K562 (cell line): ENCODE measurements at regions not wholly inside any gene's neighbourhood (a gene's known extent, or its start where the extent isn't known, plus 50 kb on each side); places are given as distances from the start of the nearest gene placed in this dataset.

Source experiments
- ATAC-seq: fragments of 200-7000 bp; cut with Tn5 transposase; 3 replicates; pipeline ENCODE4 v1.9.1; 2020; ENCODE audit warnings: moderate library complexity
- BruUV-seq: library from RNA; stranded (reverse); fragments of 400-500 nt; replicated peaks from 2 replicates; lab custom pipeline; 2021; lab: Mats Ljungman, UMichigan
- CTCF ChIA-PET: fragments of 300-600 bp; formaldehyde crosslinking; extraction: SDS; loops from one replicate; lab custom pipeline; 2021; ENCODE audit warnings: low intra/inter-chr PET ratio; lab: Yijun Ruan, JAX
- POLR2A ChIA-PET: fragments of 300-600, 350-650 bp; sonication (Branson Sonifier 250); formaldehyde crosslinking; extraction: SDS; loops from one replicate; lab custom pipeline; 2021; ENCODE audit warnings: antibody characterized with exemption, inconsistent platforms; lab: Yijun Ruan, JAX
- DNase-seq, 4 experiments: peaks; one replicate each; pipeline versions ENCODE4 v3.0.0 to v3.0.0-alpha.2; 2011 to 2018; ENCODE audit warnings: low spot score in 3 of 4, mixed read lengths in 3 of 4; ENCODE audit errors: extremely low read depth in 1 of 4
- FAIRE-seq: peaks from 2 replicates; lab custom pipeline; 2011; peaks lifted over from hg19 to GRCh38; lab: Jason Lieb, UNC
- H2AFZ ChIP-seq: 2 replicates; pipeline ENCODE4 v1.6.0; 2011; ENCODE audit warnings: low read depth, low read length, control low read depth, inconsistent platforms
- H3K27ac ChIP-seq: fragments of 200-600 bp; 3 replicates; pipeline ENCODE4 v1.8.0; 2011; ENCODE audit warnings: low read depth, mild to moderate bottlenecking, control low read depth, inconsistent platforms, low read length, moderate library complexity, mixed read lengths; ENCODE audit errors: extremely low read depth
- H3K27me3 ChIP-seq, 2 experiments: fragments of 300-600 bp in 1 of 2; 2 replicates in 1 of 2; 3 replicates in 1 of 2; pipeline versions ENCODE4 v1.6.0 to v1.8.0; 2011; ENCODE audit warnings: inconsistent platforms in 2 of 2, low read length in 2 of 2, mild to moderate bottlenecking in 1 of 2, mixed read lengths in 1 of 2, moderate library complexity in 1 of 2; ENCODE audit not compliant: control insufficient read depth in 2 of 2, insufficient read depth in 2 of 2
- H3K36me3 ChIP-seq: fragments of 300-600 bp; 3 replicates; pipeline ENCODE4 v1.8.0; 2011; ENCODE audit warnings: mild to moderate bottlenecking, low read length, inconsistent platforms; ENCODE audit not compliant: control insufficient read depth, insufficient read depth
- H3K4me1 ChIP-seq, 2 experiments: fragments of 200-600 bp in 1 of 2; replicated peaks in 1 of 2; 2 replicates in 1 of 2; 3 replicates in 1 of 2; pipeline versions ENCODE4 v1.5.1 to v1.8.0; 2011; ENCODE audit warnings: inconsistent platforms in 2 of 2, low read length in 2 of 2, mild to moderate bottlenecking in 1 of 2, mixed read lengths in 1 of 2, moderate library complexity in 1 of 2; ENCODE audit not compliant: control insufficient read depth in 2 of 2, insufficient read depth in 2 of 2
- H3K4me2 ChIP-seq: 2 replicates; pipeline ENCODE4 v1.6.1; 2011; ENCODE audit warnings: low read length, control low read depth, inconsistent platforms, mixed read lengths; ENCODE audit not compliant: insufficient read depth
- H3K4me3 ChIP-seq: fragments of 200-600 bp; sonication (generic), shearing (Covaris generic); 2 replicates; pipeline ENCODE4 v1.5.1; 2016; ENCODE audit warnings: control low read depth, inconsistent platforms
- H3K79me2 ChIP-seq: fragments of 200-600 bp; 3 replicates; pipeline ENCODE4 v1.8.0; 2011; ENCODE audit warnings: low read length, inconsistent platforms; ENCODE audit not compliant: control insufficient read depth, insufficient read depth
- H3K9ac ChIP-seq, 2 experiments: 2 replicates each; pipeline versions ENCODE4 v1.6.0 to v1.6.1; 2011; ENCODE audit warnings: low read depth in 2 of 2, low read length in 2 of 2, control low read depth in 1 of 2, inconsistent platforms in 1 of 2, mild to moderate bottlenecking in 1 of 2, mixed read lengths in 1 of 2; ENCODE audit not compliant: insufficient read depth in 1 of 2
- H3K9me1 ChIP-seq: one replicate; pipeline ENCODE4 v1.6.0; 2011; ENCODE audit warnings: inconsistent platforms, mild to moderate bottlenecking, low read length, moderate library complexity; ENCODE audit not compliant: control insufficient read depth, insufficient read depth
- H3K9me3 ChIP-seq: replicated peaks from 2 replicates; pipeline ENCODE4 v1.5.1; 2011; ENCODE audit warnings: low read depth, low read length, inconsistent platforms; ENCODE audit not compliant: control insufficient read depth, insufficient read depth
- H4K20me1 ChIP-seq: replicated peaks from 2 replicates; pipeline ENCODE4 v1.6.1; 2011; ENCODE audit warnings: low read length, inconsistent platforms, mixed read lengths; ENCODE audit not compliant: control insufficient read depth, insufficient read depth
- CCNT2 ChIP-seq: IDR thresholded peaks from 2 replicates; pipeline ENCODE4 v1.6.1; 2011; ENCODE audit warnings: borderline replicate concordance, low read depth, mild to moderate bottlenecking, moderate library complexity, mixed read lengths, low read length; ENCODE audit not compliant: insufficient read length; ENCODE audit errors: extremely low read depth
- CREM ChIP-seq: IDR thresholded peaks from 2 replicates; pipeline ENCODE4 v1.6.1; 2014; ENCODE audit warnings: antibody characterized with exemption, low read depth
- EP300 ChIP-seq: IDR thresholded peaks from 2 replicates; pipeline ENCODE4 v1.6.1; 2012; ENCODE audit warnings: low read length, improper control_type of control experiment
- GMEB1 ChIP-seq: fragments of 250-450 bp; sonication (Bioruptor Pico); IDR thresholded peaks from 2 replicates; pipeline ENCODE4 v1.4.0; 2020; ENCODE audit warnings: mild to moderate bottlenecking
- MAX ChIP-seq: sonication (generic); formaldehyde crosslinking; IDR thresholded peaks from 2 replicates; pipeline ENCODE4 v1.9.0; 2022; ENCODE audit warnings: mild to moderate bottlenecking, missing genetic modification reagents
- NEUROD1 ChIP-seq: fragments of 150-350 bp; IDR thresholded peaks from 2 replicates; pipeline ENCODE4 v1.6.1; 2014; ENCODE audit warnings: borderline replicate concordance, low read length, low read depth; ENCODE audit not compliant: partially characterized antibody
- PCBP2 ChIP-seq: fragments of 200-400 bp; formaldehyde crosslinking; IDR thresholded peaks from 2 replicates; pipeline ENCODE4 v1.6.1; 2018; ENCODE audit warnings: low read length, low read depth, mild to moderate bottlenecking, moderate library complexity; ENCODE audit not compliant: poor library complexity, severe bottlenecking
- RFX5 ChIP-seq: IDR thresholded peaks from 2 replicates; pipeline ENCODE4 v1.6.1; 2011; ENCODE audit warnings: low read depth, mild to moderate bottlenecking, improper control_type of control experiment, low read length
- SOX6 ChIP-seq: fragments of 450-650 bp; IDR thresholded peaks from 2 replicates; pipeline ENCODE4 v1.6.1; 2014; ENCODE audit warnings: mild to moderate bottlenecking
- STAT5A ChIP-seq: IDR thresholded peaks from 2 replicates; pipeline ENCODE4 v1.6.1; 2012; ENCODE audit warnings: low read length, inconsistent platforms, borderline replicate concordance
- TAF15 ChIP-seq: fragments of 200-400 bp; formaldehyde crosslinking; IDR thresholded peaks from 2 replicates; pipeline ENCODE4 v1.6.1; 2017; ENCODE audit warnings: mild to moderate bottlenecking, low read depth, low read length, moderate library complexity
- ZBTB5 ChIP-seq: fragments of 450-650 bp; IDR thresholded peaks from 2 replicates; pipeline ENCODE4 v1.6.1; 2017; ENCODE audit warnings: antibody characterized with exemption
- ZFPM2 ChIP-seq: fragments of 250-450 bp; sonication (Bioruptor Pico); IDR thresholded peaks from 2 replicates; pipeline ENCODE4 v1.5.1; 2022; ENCODE audit warnings: mild to moderate bottlenecking
- ZNF232 ChIP-seq: sonication (generic); formaldehyde crosslinking; IDR thresholded peaks from 2 replicates; pipeline ENCODE4 v1.8.0; 2022; ENCODE audit warnings: mild to moderate bottlenecking, missing genetic modification reagents
- ZNF717 ChIP-seq: fragments of 250-450 bp; sonication (Bioruptor Pico); IDR thresholded peaks from 2 replicates; pipeline ENCODE4 v1.5.0; 2021
- WGBS: fragments of 100-300 bp; shearing (Covaris generic); methylation state at CpG from one replicate; pipeline ENCODE4 v1.1.6; 2016; ENCODE audit warnings: low coverage, mixed read lengths; ENCODE audit not compliant: insufficient coverage; ENCODE audit errors: missing lambda C conversion rate; 5-methylcytosine and 5-hydroxymethylcytosine counted together
- in situ Hi-C: fragments of 300-500 bp; cut with MboI; formaldehyde crosslinking; loops from 4 replicates; pipeline ENCODE4 v1.15.0; 2018; ENCODE audit warnings: inconsistent platforms, mixed read lengths
- intact Hi-C: fragments of 100-400 bp; cut with micrococcal nuclease; formaldehyde crosslinking; loops from 2 replicates; pipeline ENCODE4 v1.14.2; 2022
- TF ChIP-seq, protein P1 (sequence below): fragments of 250-450 bp; sonication (Bioruptor Pico); IDR thresholded peaks from 2 replicates; pipeline ENCODE4 v1.8.0; 2022; ENCODE audit warnings: inconsistent platforms
- TF ChIP-seq, protein P2 (sequence below): fragments of 450-650 bp; IDR thresholded peaks from one replicate; pipeline ENCODE4 v1.6.1; 2018; ENCODE audit warnings: mild to moderate bottlenecking, moderate library complexity; ENCODE audit not compliant: partially characterized antibody

- TF ChIP-seq MAX (no peak), NEUROD1 (no peak), ZNF717 (CRISPR knock-in tag) (no peak), PCBP2 (no peak), GMEB1 (CRISPR knock-in tag) (no peak), ZFPM2 (CRISPR knock-in tag) (no peak), CREM (no peak), RFX5 (no peak), SOX6 (no peak), STAT5A (no peak)
- TF ChIP-seq, all 486 proteins: peak for 0
These were observed 255.9 kb downstream of the SLC6A15 start (continued) for GRCh38 chr12:84656705-84657104.

- FAIRE-seq, result no peak
- Histone ChIP-seq H3K4me2 (no peak overlapping the region), H3K27me3 (no peaks in the 10 kb centered on the region), H3K79me2 (no peaks in the 10 kb centered on the region), H3K4me3 (no peak overlapping the region), H2AFZ (no peak overlapping the region), H3K27ac (no peak overlapping the region), H3K9me1 (no peaks in the 10 kb centered on the region), H3K4me1 (no peaks in the 10 kb centered on the region), H3K9ac (no peak overlapping the region), H4K20me1 (no peaks in the 10 kb centered on the region), H3K9me3 (no peaks in the 10 kb centered on the region), H3K36me3 (no peaks in the 10 kb centered on the region)
- DNase-seq, result no peak
- ATAC-seq, result no peak
- in situ Hi-C loops, result no loop called here
- ChIA-PET POLR2A (no interaction called here), CTCF (no interaction called here)
- intact Hi-C loops, result no loop called here
- WGBS, result 0% methylated on average over 2 of the region's 2 CpGs
- BruUV-seq, result no TSS peak
- TF ChIP-seq TAF15, result no peak
- TF ChIP-seq, protein P1, sequence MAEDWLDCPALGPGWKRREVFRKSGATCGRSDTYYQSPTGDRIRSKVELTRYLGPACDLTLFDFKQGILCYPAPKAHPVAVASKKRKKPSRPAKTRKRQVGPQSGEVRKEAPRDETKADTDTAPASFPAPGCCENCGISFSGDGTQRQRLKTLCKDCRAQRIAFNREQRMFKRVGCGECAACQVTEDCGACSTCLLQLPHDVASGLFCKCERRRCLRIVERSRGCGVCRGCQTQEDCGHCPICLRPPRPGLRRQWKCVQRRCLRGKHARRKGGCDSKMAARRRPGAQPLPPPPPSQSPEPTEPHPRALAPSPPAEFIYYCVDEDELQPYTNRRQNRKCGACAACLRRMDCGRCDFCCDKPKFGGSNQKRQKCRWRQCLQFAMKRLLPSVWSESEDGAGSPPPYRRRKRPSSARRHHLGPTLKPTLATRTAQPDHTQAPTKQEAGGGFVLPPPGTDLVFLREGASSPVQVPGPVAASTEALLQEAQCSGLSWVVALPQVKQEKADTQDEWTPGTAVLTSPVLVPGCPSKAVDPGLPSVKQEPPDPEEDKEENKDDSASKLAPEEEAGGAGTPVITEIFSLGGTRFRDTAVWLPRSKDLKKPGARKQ (CRISPR knock-in tag), result no peak
- TF ChIP-seq, protein P2, sequence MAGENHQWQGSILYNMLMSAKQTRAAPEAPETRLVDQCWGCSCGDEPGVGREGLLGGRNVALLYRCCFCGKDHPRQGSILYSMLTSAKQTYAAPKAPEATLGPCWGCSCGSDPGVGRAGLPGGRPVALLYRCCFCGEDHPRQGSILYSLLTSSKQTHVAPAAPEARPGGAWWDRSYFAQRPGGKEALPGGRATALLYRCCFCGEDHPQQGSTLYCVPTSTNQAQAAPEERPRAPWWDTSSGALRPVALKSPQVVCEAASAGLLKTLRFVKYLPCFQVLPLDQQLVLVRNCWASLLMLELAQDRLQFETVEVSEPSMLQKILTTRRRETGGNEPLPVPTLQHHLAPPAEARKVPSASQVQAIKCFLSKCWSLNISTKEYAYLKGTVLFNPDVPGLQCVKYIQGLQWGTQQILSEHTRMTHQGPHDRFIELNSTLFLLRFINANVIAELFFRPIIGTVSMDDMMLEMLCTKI, result no peak
- TF ChIP-seq CCNT2, result no peak
- TF ChIP-seq EP300, result no peak
- TF ChIP-seq ZBTB5, result no peak
- TF ChIP-seq ZNF232 (CRISPR knock-in tag), result no peak
These were observed 259.1 kb downstream of the SLC6A15 start for GRCh38 chr12:84653482-84653881.
